ENCODE measurements at regions not wholly inside any gene's neighbourhood (a gene's known extent, or its start where the extent isn't known, plus 50 kb on each side); places are given as distances from the start of the nearest gene placed in this dataset.

GRCh38 chr4:11801466-11802446, 373.1 kb upstream of the HS3ST1 start (continued):
- no peak for TF ChIP-seq JUN (IDR thresholded peaks at IDR 0.05; ENCODE audit: low read depth, low read length)
- TF ChIP-seq KDM1A (IDR thresholded peaks at IDR 0.05; ENCODE audit: borderline replicate concordance, low read length) = no peak
- no peak for TF ChIP-seq SIN3A (conservative IDR thresholded peaks at IDR 0.05 in 1 of 2, IDR thresholded peaks at IDR 0.05 in 1 of 2; ENCODE audit: low read depth in 1 of 2, low read length in 2 of 2)
- no peak for TF ChIP-seq EP300 (IDR thresholded peaks at IDR 0.05; ENCODE audit: borderline replicate concordance in 1 of 2, low read depth in 2 of 2, low read length in 2 of 2)
- no peak for TF ChIP-seq YY1 (IDR thresholded peaks at IDR 0.05; ENCODE audit: low read depth, low read length)
- no peak for TF ChIP-seq CEBPB (IDR thresholded peaks at IDR 0.05; ENCODE audit: low read depth, low read length)
